Karpas-422 (cell line): ENCODE measurements at regions not wholly inside any gene's neighbourhood (a gene's known extent, or its start where the extent isn't known, plus 50 kb on each side); places are given as distances from the start of the nearest gene placed in this dataset.

ENCODE experiments used
- DNase-seq: peaks from one replicate; pipeline ENCODE4 v3.0.0-alpha.2; 2015
- H2AFZ ChIP-seq: fragments of 200-600 bp; sonication (generic); 2 replicates; pipeline ENCODE4 v1.6.1; 2014; ENCODE audit warnings: antibody characterized with exemption, low read length, mixed read lengths
- H3K27ac ChIP-seq: fragments of 200-600 bp; sonication (generic); 2 replicates; pipeline ENCODE4 v1.5.1; 2014; ENCODE audit warnings: mild to moderate bottlenecking, low read length, moderate library complexity
- H3K27me3 ChIP-seq: fragments of 200-600 bp; sonication (generic); 2 replicates; pipeline ENCODE4 v1.6.1; 2014; ENCODE audit warnings: low read length, mixed read lengths
- H3K36me3 ChIP-seq: fragments of 200-600 bp; sonication (generic); 2 replicates; pipeline ENCODE4 v1.6.1; 2014; ENCODE audit warnings: low read length, mixed read lengths; ENCODE audit not compliant: insufficient read depth
- H3K4me1 ChIP-seq: fragments of 200-600 bp; sonication (generic); 2 replicates; pipeline ENCODE4 v1.6.1; 2014; ENCODE audit warnings: mild to moderate bottlenecking, low read length, mixed read lengths
- H3K4me2 ChIP-seq: fragments of 200-600 bp; sonication (generic); 2 replicates; pipeline ENCODE4 v1.6.1; 2014; ENCODE audit warnings: low read length, low read depth, mild to moderate bottlenecking; ENCODE audit not compliant: poor library complexity, severe bottlenecking
- H3K4me3 ChIP-seq: fragments of 200-600 bp; sonication (generic); 2 replicates; pipeline ENCODE4 v1.5.1; 2014; ENCODE audit warnings: mild to moderate bottlenecking, antibody characterized with exemption, low read length, mixed read lengths
- H3K79me2 ChIP-seq: fragments of 200-600 bp; sonication (generic); 2 replicates; pipeline ENCODE4 v1.6.1; 2014; ENCODE audit warnings: mild to moderate bottlenecking, low read length, mixed read lengths
- H3K9ac ChIP-seq: fragments of 200-600 bp; sonication (generic); 2 replicates; pipeline ENCODE4 v1.6.0; 2014; ENCODE audit warnings: low read length
- H3K9me2 ChIP-seq: fragments of 200-600 bp; sonication (generic), shearing (Covaris generic); replicated peaks from 2 replicates; pipeline ENCODE4 v1.6.0; 2014; ENCODE audit warnings: mild to moderate bottlenecking, low read length, moderate library complexity; ENCODE audit not compliant: insufficient read depth
- H3K9me3 ChIP-seq: fragments of 300-700, 200-600 bp; sonication (generic); 2 replicates; pipeline ENCODE4 v1.6.1; 2014; ENCODE audit warnings: low read length, mixed read lengths
- H4K20me1 ChIP-seq: fragments of 200-600 bp; sonication (generic); 2 replicates; pipeline ENCODE4 v1.6.1; 2014; ENCODE audit warnings: mild to moderate bottlenecking, antibody characterized with exemption, low read length, low read depth; ENCODE audit not compliant: insufficient read depth

GRCh38 chr12:63325757-63326156, 174.8 kb upstream of the AVPR1A start:
- H3K27me3 ChIP-seq, result no peaks in the 10 kb centered on the region
- H3K9me3 ChIP-seq, result no peaks in the 10 kb centered on the region
- H4K20me1 ChIP-seq, result no peaks in the 10 kb centered on the region
- H3K9ac ChIP-seq, result no peak overlapping the region
- no peak overlapping the region for H3K4me3 ChIP-seq
- no peaks in the 10 kb centered on the region for H3K79me2 ChIP-seq
- H3K27ac ChIP-seq, result no peak overlapping the region
- H2AFZ ChIP-seq, result no peak overlapping the region
- H3K9me2 ChIP-seq, result no peaks in the 10 kb centered on the region
- H3K4me2 ChIP-seq, result no peak overlapping the region
- no peak for DNase-seq
- no peaks in the 10 kb centered on the region for H3K36me3 ChIP-seq
- H3K4me1 ChIP-seq, result no peaks in the 10 kb centered on the region

DNA sequence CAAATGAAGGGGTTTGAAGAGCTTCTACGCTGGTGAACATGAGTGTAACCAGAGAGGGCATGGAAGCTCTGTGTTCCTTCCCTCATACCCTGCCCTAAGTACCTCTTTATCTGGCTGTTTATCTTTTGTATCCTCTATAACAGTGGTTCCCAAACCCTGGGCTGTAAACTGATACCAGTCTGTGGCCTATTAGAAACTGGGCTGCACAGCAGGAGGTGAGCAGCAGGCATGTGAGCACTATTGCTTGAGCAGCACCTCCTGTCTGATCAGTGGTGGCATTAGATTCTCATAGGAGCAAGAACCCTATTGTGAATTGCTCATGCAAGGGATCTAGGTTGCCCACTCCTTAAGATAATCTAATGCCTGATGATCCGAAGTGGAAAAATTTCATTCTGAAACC, 172.9 kb upstream of the AVPR1A start:
- no peak for DNase-seq

GRCh38 chr12:63321373-63321772, 170.4 kb upstream of the AVPR1A start:
- no peak for DNase-seq
- no peaks in the 10 kb centered on the region for H3K4me1 ChIP-seq
- no peak overlapping the region for H3K27ac ChIP-seq
- H2AFZ ChIP-seq, result no peak overlapping the region
- H3K9ac ChIP-seq, result no peak overlapping the region
- no peak overlapping the region for H3K4me3 ChIP-seq
- H3K4me2 ChIP-seq, result no peak overlapping the region
- H3K9me2 ChIP-seq, result no peaks in the 10 kb centered on the region
- H3K27me3 ChIP-seq, result no peaks in the 10 kb centered on the region
- no peaks in the 10 kb centered on the region for H4K20me1 ChIP-seq
- H3K79me2 ChIP-seq, result no peaks in the 10 kb centered on the region
- H3K9me3 ChIP-seq, result no peaks in the 10 kb centered on the region
- no peaks in the 10 kb centered on the region for H3K36me3 ChIP-seq

More for the DNA sequence above, 172.9 kb upstream of the AVPR1A start:
- Histone ChIP-seq H3K9ac (no peak overlapping the region), H3K4me3 (no peak overlapping the region), H3K9me2 (no peaks in the 10 kb centered on the region), H3K27me3 (no peaks in the 10 kb centered on the region), H4K20me1 (no peaks in the 10 kb centered on the region), H3K9me3 (no peaks in the 10 kb centered on the region), H2AFZ (no peak overlapping the region), H3K79me2 (no peaks in the 10 kb centered on the region), H3K4me1 (no peaks in the 10 kb centered on the region), H3K36me3 (no peaks in the 10 kb centered on the region), H3K27ac (no peak overlapping the region), H3K4me2 (no peak overlapping the region)

- Histone ChIP-seq H3K9ac (no peak overlapping the region), H3K4me3 (no peak overlapping the region), H3K79me2 (no peaks in the 10 kb centered on the region), H3K27ac (no peak overlapping the region), H3K4me2 (no peak overlapping the region), H3K36me3 (no peaks in the 10 kb centered on the region), H3K9me3 (no peaks in the 10 kb centered on the region), H2AFZ (no peak overlapping the region), H3K27me3 (no peaks in the 10 kb centered on the region), H4K20me1 (no peaks in the 10 kb centered on the region), H3K4me1 (no peaks in the 10 kb centered on the region), H3K9me2 (no peaks in the 10 kb centered on the region)
- no peak for DNase-seq
These were observed 169.1 kb upstream of the AVPR1A start for GRCh38 chr12:63319936-63320633.

DNA sequence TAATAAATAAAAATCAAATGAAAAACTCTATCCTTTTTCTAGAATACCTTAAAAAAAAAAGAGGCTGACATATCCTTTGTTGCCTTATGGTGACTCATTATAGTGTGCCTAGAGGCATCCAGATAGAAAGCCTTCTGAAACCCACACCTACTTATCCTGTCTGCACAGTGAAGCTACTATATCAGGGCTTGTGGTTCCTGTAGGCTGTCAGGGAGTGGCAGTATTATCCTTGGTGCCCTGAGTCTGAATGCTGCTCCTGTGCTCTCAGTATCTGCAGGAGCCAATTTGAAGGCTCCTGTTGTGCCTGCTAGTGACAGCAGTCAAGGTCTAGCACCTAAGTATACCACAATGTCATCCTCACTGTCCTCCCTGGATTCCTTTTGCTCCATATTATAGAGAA, 168.4 kb upstream of the AVPR1A start:
- Histone ChIP-seq H3K79me2 (no peaks in the 10 kb centered on the region), H3K9ac (no peak overlapping the region), H3K9me2 (no peaks in the 10 kb centered on the region), H3K27me3 (no peaks in the 10 kb centered on the region), H3K4me3 (no peak overlapping the region), H3K4me2 (no peak overlapping the region), H3K27ac (no peak overlapping the region), H2AFZ (no peak overlapping the region), H3K9me3 (no peaks in the 10 kb centered on the region), H4K20me1 (no peaks in the 10 kb centered on the region), H3K4me1 (no peaks in the 10 kb centered on the region), H3K36me3 (no peaks in the 10 kb centered on the region)
- DNase-seq, result no peak

DNA sequence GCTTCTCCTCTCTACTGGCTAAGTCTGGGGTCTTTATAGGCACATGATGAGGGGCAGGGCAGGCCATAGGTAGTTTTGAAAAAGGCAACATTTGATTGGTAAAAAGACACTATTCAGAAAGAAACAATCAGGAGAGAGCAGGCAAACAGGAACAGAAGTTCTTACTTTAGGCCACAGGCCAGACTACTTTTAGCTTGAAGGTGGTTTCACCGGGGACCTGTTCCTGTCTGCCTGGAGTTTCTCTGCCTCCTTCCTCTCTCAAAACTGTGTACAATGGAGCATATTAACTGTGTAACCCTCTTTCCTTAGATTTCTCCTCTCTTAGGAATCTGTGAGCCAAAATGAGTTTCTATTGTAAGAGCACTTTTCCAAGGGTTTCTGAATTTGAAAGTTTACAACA, 167.9 kb upstream of the AVPR1A start:
- H3K9ac ChIP-seq, result no peak overlapping the region
- no peaks in the 10 kb centered on the region for H3K4me1 ChIP-seq
- H3K79me2 ChIP-seq, result no peaks in the 10 kb centered on the region
- no peak for DNase-seq
- H3K4me2 ChIP-seq, result no peak overlapping the region
- H3K9me3 ChIP-seq, result no peaks in the 10 kb centered on the region
- H2AFZ ChIP-seq, result no peak overlapping the region
- no peaks in the 10 kb centered on the region for H3K36me3 ChIP-seq
- no peak overlapping the region for H3K27ac ChIP-seq
- H4K20me1 ChIP-seq, result no peaks in the 10 kb centered on the region
- no peaks in the 10 kb centered on the region for H3K9me2 ChIP-seq
- no peak overlapping the region for H3K4me3 ChIP-seq
- H3K27me3 ChIP-seq, result no peaks in the 10 kb centered on the region

- H2AFZ ChIP-seq, result no peak overlapping the region
- H3K9me2 ChIP-seq, result no peaks in the 10 kb centered on the region
- no peaks in the 10 kb centered on the region for H3K9me3 ChIP-seq
- no peak overlapping the region for H3K4me2 ChIP-seq
- no peak overlapping the region for H3K9ac ChIP-seq
- no peaks in the 10 kb centered on the region for H3K79me2 ChIP-seq
- no peak for DNase-seq
- H3K27me3 ChIP-seq, result no peaks in the 10 kb centered on the region
- H3K4me3 ChIP-seq, result no peak overlapping the region
- no peak overlapping the region for H3K27ac ChIP-seq
- H3K36me3 ChIP-seq, result no peaks in the 10 kb centered on the region
- no peaks in the 10 kb centered on the region for H3K4me1 ChIP-seq
- no peaks in the 10 kb centered on the region for H4K20me1 ChIP-seq
These were observed 167.3 kb upstream of the AVPR1A start for GRCh38 chr12:63318313-63318712.

DNA sequence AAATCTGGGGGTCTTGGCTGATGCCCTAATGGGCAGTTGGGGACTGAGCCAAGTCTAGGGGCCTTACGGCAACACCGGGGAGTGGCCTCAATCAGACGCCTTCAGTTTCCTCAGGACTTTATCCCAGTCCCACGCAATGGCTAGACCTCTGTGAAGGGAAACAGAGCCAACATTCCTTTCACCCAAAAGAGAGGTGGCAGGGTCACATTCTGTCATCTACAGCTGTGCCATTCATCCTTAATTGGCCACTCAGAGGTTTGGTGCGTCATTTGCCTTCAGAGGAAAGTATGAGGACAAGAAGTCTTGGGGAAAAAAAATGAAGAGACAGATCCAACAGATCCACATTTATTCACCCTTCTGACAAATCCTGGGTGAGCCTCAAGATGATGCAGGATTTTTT, 166.9 kb upstream of the AVPR1A start:
- Histone ChIP-seq H3K27me3 (no peaks in the 10 kb centered on the region), H3K4me2 (no peak overlapping the region), H2AFZ (no peak overlapping the region), H3K36me3 (no peaks in the 10 kb centered on the region), H3K9me3 (no peaks in the 10 kb centered on the region), H3K9me2 (no peaks in the 10 kb centered on the region), H3K9ac (no peak overlapping the region), H3K4me3 (no peak overlapping the region), H3K4me1 (no peaks in the 10 kb centered on the region), H4K20me1 (no peaks in the 10 kb centered on the region), H3K79me2 (no peaks in the 10 kb centered on the region), H3K27ac (no peak overlapping the region)
- no peak for DNase-seq
